ENCODE measurements at regions not wholly inside any gene's neighbourhood (a gene's known extent, or its start where the extent isn't known, plus 50 kb on each side); places are given as distances from the start of the nearest gene placed in this dataset.

DNA sequence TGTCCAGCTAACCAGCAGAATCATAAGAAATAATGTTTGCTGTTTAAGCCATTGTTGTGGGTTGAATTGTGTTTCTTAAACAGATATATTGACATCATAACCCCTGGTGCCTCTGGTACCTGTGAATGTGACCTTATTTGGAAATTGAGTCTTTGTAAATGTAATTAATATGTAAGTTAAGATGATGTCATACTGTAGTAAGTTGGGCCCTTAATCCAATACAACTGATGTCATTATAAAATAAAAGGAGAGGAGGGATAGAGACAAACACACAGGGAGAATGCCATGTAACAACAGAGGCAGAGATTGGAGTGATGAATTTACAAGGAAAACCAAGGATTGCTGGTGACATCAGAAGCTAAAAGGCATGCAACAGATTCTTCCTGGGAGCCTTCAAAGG is 141.4 kb downstream of the ZIC3 start:
- TF ChIP-seq, protein P1, sequence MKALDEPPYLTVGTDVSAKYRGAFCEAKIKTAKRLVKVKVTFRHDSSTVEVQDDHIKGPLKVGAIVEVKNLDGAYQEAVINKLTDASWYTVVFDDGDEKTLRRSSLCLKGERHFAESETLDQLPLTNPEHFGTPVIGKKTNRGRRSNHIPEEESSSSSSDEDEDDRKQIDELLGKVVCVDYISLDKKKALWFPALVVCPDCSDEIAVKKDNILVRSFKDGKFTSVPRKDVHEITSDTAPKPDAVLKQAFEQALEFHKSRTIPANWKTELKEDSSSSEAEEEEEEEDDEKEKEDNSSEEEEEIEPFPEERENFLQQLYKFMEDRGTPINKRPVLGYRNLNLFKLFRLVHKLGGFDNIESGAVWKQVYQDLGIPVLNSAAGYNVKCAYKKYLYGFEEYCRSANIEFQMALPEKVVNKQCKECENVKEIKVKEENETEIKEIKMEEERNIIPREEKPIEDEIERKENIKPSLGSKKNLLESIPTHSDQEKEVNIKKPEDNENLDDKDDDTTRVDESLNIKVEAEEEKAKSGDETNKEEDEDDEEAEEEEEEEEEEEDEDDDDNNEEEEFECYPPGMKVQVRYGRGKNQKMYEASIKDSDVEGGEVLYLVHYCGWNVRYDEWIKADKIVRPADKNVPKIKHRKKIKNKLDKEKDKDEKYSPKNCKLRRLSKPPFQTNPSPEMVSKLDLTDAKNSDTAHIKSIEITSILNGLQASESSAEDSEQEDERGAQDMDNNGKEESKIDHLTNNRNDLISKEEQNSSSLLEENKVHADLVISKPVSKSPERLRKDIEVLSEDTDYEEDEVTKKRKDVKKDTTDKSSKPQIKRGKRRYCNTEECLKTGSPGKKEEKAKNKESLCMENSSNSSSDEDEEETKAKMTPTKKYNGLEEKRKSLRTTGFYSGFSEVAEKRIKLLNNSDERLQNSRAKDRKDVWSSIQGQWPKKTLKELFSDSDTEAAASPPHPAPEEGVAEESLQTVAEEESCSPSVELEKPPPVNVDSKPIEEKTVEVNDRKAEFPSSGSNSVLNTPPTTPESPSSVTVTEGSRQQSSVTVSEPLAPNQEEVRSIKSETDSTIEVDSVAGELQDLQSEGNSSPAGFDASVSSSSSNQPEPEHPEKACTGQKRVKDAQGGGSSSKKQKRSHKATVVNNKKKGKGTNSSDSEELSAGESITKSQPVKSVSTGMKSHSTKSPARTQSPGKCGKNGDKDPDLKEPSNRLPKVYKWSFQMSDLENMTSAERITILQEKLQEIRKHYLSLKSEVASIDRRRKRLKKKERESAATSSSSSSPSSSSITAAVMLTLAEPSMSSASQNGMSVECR (CRISPR knock-in tag; IDR thresholded peaks at IDR 0.05; ENCODE audit: borderline replicate concordance): no peak
- TF ChIP-seq, protein P2, sequence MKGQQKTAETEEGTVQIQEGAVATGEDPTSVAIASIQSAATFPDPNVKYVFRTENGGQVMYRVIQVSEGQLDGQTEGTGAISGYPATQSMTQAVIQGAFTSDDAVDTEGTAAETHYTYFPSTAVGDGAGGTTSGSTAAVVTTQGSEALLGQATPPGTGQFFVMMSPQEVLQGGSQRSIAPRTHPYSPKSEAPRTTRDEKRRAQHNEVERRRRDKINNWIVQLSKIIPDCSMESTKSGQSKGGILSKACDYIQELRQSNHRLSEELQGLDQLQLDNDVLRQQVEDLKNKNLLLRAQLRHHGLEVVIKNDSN (CRISPR knock-in tag; IDR thresholded peaks at IDR 0.05): no peak
- no peak for TF ChIP-seq ZNF121 (CRISPR knock-in tag; IDR thresholded peaks at IDR 0.05)
- TF ChIP-seq, protein P3, sequence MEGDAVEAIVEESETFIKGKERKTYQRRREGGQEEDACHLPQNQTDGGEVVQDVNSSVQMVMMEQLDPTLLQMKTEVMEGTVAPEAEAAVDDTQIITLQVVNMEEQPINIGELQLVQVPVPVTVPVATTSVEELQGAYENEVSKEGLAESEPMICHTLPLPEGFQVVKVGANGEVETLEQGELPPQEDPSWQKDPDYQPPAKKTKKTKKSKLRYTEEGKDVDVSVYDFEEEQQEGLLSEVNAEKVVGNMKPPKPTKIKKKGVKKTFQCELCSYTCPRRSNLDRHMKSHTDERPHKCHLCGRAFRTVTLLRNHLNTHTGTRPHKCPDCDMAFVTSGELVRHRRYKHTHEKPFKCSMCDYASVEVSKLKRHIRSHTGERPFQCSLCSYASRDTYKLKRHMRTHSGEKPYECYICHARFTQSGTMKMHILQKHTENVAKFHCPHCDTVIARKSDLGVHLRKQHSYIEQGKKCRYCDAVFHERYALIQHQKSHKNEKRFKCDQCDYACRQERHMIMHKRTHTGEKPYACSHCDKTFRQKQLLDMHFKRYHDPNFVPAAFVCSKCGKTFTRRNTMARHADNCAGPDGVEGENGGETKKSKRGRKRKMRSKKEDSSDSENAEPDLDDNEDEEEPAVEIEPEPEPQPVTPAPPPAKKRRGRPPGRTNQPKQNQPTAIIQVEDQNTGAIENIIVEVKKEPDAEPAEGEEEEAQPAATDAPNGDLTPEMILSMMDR (IDR thresholded peaks at IDR 0.05): no peak
- no peak for TF ChIP-seq ZNF219 (CRISPR knock-in tag; IDR thresholded peaks at IDR 0.05; ENCODE audit: borderline replicate concordance)
- no peak for TF ChIP-seq ZNF263 (CRISPR knock-in tag; IDR thresholded peaks at IDR 0.05; ENCODE audit: low read depth)
